HG03039 (cell line): ENCODE measurements at regions not wholly inside any gene's neighbourhood (a gene's known extent, or its start where the extent isn't known, plus 50 kb on each side); places are given as distances from the start of the nearest gene placed in this dataset.

ENCODE experiments used
- ATAC-seq: cut with Tn5 transposase; IDR thresholded peaks from one replicate; pipeline ENCODE4 v1.9.1; 2021; ENCODE audit warnings: mild to moderate bottlenecking, moderate library complexity; ENCODE audit not compliant: unreplicated experiment

DNA sequence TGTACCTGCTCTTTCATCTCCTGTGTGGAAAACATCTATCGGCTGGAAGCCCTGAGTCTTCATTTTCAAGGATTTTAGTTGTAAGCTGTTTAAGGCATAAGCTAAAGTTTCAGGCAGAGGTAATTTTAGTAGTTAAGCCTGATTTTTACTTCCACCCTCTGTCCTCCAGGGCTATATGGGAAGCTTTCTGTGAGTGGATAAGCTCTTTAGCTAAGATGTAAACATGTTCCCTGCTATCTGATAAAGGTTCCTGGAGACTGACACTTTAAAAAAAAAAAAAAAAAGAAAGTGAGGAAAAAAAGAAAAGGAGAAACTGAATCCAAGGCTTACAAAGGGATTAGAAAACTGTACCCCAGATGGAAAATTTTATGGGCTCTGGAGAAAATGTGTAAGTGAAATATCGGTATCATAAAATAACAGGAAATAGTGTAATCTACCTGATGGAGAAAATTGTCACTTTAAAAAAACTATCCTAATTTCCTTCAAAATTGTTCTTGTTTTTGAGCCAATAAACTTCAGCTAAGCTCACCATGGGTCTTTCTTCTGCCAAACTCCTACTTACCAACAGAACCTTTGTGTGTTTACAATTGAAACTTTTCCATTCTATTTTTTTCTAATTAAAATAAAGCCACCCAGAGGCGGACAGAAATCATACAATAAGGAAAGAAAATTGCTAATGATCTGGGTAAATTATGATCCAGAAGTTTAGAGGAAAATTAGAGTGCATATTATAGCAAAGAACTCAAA lies 180.5 kb downstream of the TGFB2 start:
- no peak for ATAC-seq

DNA sequence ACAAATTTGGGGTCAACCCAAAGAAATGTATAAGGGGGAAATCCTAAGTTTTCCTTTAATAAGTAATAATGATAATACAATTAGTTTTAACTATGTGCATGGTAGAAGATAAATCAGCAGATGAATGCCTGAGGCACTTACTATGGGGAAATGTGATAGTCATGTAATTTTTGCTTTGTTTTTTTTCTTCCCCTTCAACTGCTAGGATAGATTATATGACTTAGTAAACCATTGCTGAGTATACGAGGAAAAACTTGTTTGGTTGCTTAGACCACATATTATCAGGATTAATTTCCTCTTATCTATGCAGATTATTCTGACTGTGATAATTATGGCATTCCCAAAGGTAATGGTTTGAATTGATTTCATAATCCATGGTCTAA lies 181.1 kb downstream of the TGFB2 start:
- ATAC-seq, result no peak

- ATAC-seq, result no peak
These were observed 182.6 kb downstream of the TGFB2 start for GRCh38 chr1:218527737-218528136.

GRCh38 chr1:218529646-218530300 lies 184.6 kb downstream of the TGFB2 start:
- ATAC-seq, result no peak

DNA sequence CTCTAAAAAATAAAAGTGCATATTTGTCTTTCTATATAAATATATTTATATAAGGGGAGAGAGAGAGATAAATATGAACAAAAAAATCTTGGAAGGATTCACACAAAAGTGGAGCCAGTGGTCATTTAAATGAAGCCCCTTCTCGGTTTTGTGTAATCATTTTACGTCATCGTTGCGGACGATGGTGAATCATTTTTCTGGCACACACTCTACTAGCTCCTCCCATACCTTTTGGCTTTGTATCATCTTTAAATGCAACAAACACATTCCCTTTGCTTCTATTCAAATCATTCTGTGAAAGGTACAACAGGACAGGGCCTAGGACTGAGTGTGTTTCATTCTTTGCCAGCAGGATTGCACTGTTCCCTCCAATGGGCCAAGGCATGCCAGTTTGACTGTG lies 186.8 kb downstream of the TGFB2 start:
- ATAC-seq, result no peak

DNA sequence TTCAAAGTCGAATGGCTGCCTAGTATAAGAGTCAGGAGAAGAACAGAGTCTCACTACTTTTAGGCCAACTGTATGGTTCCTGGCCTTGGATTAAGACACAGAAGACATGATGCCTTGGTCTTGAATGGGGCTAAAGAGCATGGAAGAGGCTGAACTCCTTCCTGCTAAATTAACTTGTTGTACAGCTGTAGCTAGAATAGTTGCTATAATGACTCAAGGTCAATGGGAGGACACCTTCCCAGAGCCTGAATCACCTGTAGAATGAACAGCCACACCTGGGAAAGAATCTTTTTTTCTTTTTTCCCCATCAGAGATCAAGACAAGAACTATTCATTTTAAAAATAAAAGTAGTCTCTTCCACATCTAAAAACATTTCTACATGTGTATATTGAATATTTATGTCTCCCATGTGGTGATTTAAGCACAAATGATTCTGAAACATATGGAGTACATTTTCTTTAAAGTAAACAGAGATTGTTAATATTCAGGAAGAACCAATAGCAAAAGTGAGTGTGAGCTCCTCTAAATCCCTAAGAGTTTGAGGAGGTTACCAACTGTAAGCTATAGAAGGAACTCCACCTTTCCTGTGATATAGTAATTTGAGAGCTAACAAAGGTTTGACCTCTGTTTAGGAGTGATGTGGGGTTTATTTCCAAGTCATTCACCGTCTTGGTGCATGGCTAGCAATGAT lies 191.3 kb downstream of the TGFB2 start:
- no peak for ATAC-seq

GRCh38 chr1:218537122-218537913 lies 192.2 kb downstream of the TGFB2 start:
- no peak for ATAC-seq

GRCh38 chr1:218538341-218538740 lies 193.2 kb downstream of the TGFB2 start:
- ATAC-seq, result no peak

DNA sequence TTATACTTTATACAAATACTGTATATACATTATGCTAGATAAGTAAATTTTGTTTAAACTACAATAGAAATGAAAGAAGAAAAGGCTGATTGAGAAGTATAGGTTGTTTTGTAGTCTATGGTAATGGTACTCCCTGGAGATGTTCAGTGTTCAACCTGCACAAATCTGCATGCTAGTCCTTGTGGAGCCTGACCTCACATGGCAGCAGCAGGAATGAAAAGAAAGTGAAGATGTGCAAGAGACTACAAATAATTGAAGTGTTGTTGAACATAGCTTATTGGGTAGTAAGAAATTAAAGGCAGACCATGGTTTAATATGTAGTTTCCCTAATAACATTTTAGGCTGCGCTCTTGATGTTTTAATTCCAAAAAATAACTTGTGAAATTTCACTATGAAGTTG lies 201.2 kb downstream of the TGFB2 start:
- ATAC-seq, result no peak

DNA sequence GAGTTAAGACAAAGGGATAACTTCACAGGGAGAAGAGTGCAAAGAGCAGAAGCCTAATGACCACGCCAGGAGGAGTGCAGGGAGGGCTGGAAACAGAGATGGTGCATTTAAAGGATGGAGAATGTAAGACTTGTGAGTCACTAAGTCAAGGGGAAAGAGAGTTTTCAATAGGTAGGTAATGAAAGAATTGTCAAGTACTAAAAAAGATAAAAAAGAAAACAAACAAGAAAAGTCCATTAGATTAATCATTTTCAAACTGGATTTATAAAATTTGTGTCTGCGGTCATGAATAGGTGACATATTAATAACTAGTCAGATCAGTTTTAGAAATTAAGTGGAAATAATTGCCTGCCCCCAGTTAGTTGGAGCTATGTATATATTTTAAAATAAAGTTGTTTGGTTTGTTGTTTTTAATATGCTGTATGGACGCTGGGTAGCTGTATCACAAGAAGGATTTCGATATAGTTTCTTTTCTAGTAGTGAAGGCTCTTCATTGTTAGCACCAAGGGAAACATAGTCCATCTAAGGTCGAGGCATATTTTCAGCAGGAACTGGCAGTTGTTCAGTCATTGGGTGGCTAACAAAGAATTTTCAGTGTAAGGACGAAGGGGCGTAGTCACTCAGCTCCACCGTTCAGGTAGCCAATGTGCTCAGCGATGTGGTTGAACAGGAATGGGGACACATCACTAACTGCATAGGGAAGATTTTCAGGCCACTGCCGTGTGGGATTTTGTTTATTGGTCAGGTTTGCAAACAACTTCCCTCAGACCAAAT lies 203.0 kb downstream of the TGFB2 start:
- ATAC-seq, result no peak

GRCh38 chr1:218548764-218549163 lies 203.6 kb downstream of the TGFB2 start:
- ATAC-seq, result no peak

DNA sequence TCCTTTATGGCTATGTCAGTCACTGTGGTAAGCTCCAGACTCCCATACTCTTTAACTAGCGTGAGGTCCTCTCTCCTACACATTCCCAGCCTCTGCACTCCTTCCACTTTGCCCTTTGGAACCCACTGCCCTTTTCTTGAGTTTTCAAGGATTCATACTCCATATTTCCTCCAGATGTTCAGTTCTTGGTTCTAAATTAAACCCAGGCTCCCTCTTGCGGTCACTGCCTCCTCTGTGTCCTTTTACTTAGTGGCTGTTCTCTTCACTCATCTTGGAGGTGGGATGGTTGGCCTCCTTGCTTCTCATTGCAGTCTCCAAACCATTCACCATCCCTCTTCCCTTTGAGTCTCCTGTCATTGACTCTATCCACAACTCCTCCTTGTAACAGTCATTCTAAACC lies 208.1 kb downstream of the TGFB2 start:
- ATAC-seq, result no peak

- no peak for ATAC-seq
These were observed 210.9 kb downstream of the TGFB2 start for GRCh38 chr1:218556016-218556415.

GRCh38 chr1:218557731-218558130 lies 212.6 kb downstream of the TGFB2 start:
- no peak for ATAC-seq

DNA sequence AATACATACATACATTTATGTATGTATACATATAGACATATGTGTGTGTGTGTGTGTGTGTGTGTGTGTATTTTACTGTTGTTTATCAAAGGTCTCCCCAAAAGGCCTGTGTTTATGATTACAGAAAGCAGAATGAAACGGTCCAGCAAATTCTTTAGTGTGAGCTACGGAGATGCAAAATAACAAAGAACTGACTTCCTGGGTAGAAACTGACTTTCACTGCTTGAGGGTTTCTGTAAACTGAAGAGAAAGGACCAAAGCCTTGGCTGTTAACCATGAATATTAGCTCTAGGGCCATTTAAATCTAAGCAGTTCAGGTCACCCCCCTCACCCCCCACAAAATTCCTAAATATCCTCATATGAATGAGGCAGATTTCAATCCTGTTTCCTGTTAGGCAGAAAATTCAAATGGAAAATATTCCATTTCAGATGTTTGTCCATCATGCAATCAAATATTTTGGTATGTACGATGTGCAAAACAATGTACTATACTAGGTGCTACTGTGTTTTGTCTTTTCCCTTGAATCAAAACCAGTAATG lies 213.2 kb downstream of the TGFB2 start:
- no peak for ATAC-seq

DNA sequence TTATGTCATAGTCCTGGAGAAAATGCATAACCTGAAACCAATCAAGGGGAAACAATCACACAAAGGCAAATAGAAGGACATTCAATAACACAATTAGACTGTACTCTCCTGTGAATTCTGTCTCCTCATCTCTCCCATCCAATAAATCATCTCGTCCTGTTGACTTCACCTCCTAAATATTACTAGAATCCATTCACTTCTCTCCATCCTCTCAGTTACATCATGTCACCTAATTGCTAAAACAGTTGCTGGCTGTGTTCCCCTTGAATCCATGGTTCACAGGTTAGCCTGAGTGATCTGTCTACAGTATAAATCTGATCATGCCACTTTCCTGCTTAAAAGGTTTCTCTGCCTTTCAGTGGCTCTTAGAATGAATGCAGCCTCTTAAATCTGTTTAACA lies 220.2 kb downstream of the TGFB2 start:
- ATAC-seq, result no peak

- no peak for ATAC-seq
These were observed 223.9 kb downstream of the TGFB2 start for GRCh38 chr1:218568962-218569550.

DNA sequence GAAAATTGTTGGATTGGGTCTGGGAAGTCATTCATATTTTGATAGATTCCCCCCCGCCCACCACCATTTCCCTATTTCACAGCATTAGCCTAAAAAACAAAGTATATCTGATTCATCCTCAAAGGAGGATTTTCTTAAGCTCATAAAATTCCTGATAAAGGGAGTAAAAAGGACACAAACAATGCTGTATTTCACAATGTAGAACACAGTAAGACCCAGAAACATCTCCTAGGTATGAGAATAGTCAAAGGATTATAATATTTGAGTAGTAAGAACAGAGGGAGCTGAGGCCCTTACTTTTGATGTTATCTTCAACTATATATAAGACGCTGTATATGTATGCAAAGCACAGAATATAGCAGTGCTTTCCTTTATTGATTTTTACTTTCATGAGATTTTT lies 225.3 kb downstream of the TGFB2 start:
- ATAC-seq, result no peak

DNA sequence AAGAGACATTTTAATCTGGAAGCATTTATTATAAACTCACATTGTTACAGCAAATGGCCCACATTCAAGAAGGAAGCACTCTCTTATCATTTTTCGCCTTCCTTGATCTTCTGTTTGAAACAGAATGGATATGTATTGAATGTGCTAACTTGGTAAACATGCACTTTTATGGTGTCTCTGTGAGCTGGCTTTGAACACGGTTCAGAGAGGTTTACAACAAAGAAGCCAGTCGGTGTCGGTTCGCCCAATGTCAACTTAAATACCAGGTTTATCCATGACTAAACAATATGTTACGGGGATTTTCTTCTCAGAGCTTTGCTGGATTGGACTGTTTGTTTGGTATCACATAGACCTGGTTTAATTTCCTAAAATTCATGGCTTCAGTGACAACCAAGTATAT lies 226.4 kb downstream of the TGFB2 start:
- no peak for ATAC-seq

- no peak for ATAC-seq
These were observed 226.9 kb downstream of the TGFB2 start for GRCh38 chr1:218572050-218572449.
